ENCODE measurements at regions not wholly inside any gene's neighbourhood (a gene's known extent, or its start where the extent isn't known, plus 50 kb on each side); places are given as distances from the start of the nearest gene placed in this dataset.

GRCh38 chr14:106509807-106510206, 983.4 kb downstream of the TMEM121 start:
- Histone ChIP-seq H3K4me1 (ENCODE audit: insufficient read depth, low read length) (no peaks in the 10 kb centered on the region), H3K4me3 (replicated peaks in 1 of 3; ENCODE audit: insufficient read depth in 1 of 3, low read depth in 2 of 3, low read length in 3 of 3) (no peak overlapping the region), H3K27me3 (ENCODE audit: control insufficient read depth in 1 of 2, insufficient read depth in 2 of 2, low read length in 2 of 2) (no peaks in the 10 kb centered on the region), H3K9me3 (ENCODE audit: low read length) (no peaks in the 10 kb centered on the region), H4K20me1 (ENCODE audit: insufficient read depth, low read length) (no peaks in the 10 kb centered on the region), H3K36me3 (replicated peaks in 1 of 2; ENCODE audit: control insufficient read depth in 1 of 2, insufficient read depth in 2 of 2, low read length in 2 of 2) (no peaks in the 10 kb centered on the region), H3K9ac (ENCODE audit: insufficient read depth, low read depth, low read length) (no peak overlapping the region), H3K4me2 (ENCODE audit: low read depth, low read length) (no peak overlapping the region), H3K79me2 (ENCODE audit: insufficient read depth, low read length) (no peaks in the 10 kb centered on the region), H3K27ac (ENCODE audit: extremely low read length, insufficient read depth, low read length) (no peak overlapping the region), H2AFZ (ENCODE audit: low read length) (no peak overlapping the region)
- WGBS (ENCODE audit: low lambda C conversion rate) = 17% methylated on average over 3 of the region's 3 CpGs
- POLR2A ChIA-PET = no interaction called here
- in situ Hi-C loops (cut with HindIII; ENCODE audit: extremely low pct_ligation_motif_present, low pct_unique_long_range_greater_than_20kb) (no loop called here), intact Hi-C loops (cut with micrococcal nuclease; ENCODE audit: unreplicated experiment) (no loop called here)
- CTCF ChIA-PET (ENCODE audit: low intra/inter-chr PET ratio, low total read pairs) = no interaction called here
- DNase-seq (ENCODE audit: low spot score) (no peak), ATAC-seq (no peak), FAIRE-seq (no peak)
- TF ChIP-seq ZNF850 (CRISPR knock-in tag; conservative IDR thresholded peaks at IDR 0.05) (no peak), ZNF407 (CRISPR knock-in tag; IDR thresholded peaks at IDR 0.05; ENCODE audit: not compliant biosample characterization) (no peak), ZNF839 (CRISPR knock-in tag; IDR thresholded peaks at IDR 0.05; ENCODE audit: borderline replicate concordance) (no peak), TGIF2 (CRISPR knock-in tag; IDR thresholded peaks at IDR 0.05) (no peak), PAX8 (CRISPR knock-in tag; IDR thresholded peaks at IDR 0.05; ENCODE audit: borderline replicate concordance) (no peak), DBP (CRISPR knock-in tag; IDR thresholded peaks at IDR 0.05; ENCODE audit: not compliant biosample characterization) (no peak), ZNF556 (CRISPR knock-in tag; IDR thresholded peaks at IDR 0.05; ENCODE audit: borderline replicate concordance) (no peak), SRSF4 (IDR thresholded peaks at IDR 0.05; ENCODE audit: low read depth, low read length, poor library complexity, severe bottlenecking) (no peak), ZNF740 (CRISPR knock-in tag; IDR thresholded peaks at IDR 0.05) (no peak)
- BruUV-seq (replicated peaks) = no TSS peak

Measured in HepG2 (cell line).